Activated T-cell treated with anti-CD3 and anti-CD28 coated beads, Interleukin-2, amount 50 U/mL, for 1 hour (primary cell): ENCODE measurements at regions not wholly inside any gene's neighbourhood (a gene's known extent, or its start where the extent isn't known, plus 50 kb on each side); places are given as distances from the start of the nearest gene placed in this dataset.

ENCODE experiments used
- DNase-seq: peaks from one replicate; pipeline ENCODE4 v3.0.0-alpha.2; 2020

- no peak for DNase-seq
Measured at GRCh38 chr11:115591380-115591779, 87.2 kb upstream of the CADM1 start.

GRCh38 chr11:115590254-115590653 is 86.0 kb upstream of the CADM1 start:
- DNase-seq = no peak

- no peak for DNase-seq
Measured at GRCh38 chr11:115587718-115588342, 83.6 kb upstream of the CADM1 start.

- no peak for DNase-seq
Measured at GRCh38 chr11:115585361-115586024, 81.3 kb upstream of the CADM1 start.

- DNase-seq = no peak
Measured at GRCh38 chr11:115581871-115582639, 77.8 kb upstream of the CADM1 start.

- no peak for DNase-seq
Measured at GRCh38 chr11:115580927-115581680, 76.9 kb upstream of the CADM1 start.

GRCh38 chr11:115580416-115580815 is 76.2 kb upstream of the CADM1 start:
- no peak for DNase-seq

GRCh38 chr11:115579181-115579825 is 75.1 kb upstream of the CADM1 start:
- DNase-seq = no peak

GRCh38 chr11:115578275-115578674 is 74.1 kb upstream of the CADM1 start:
- DNase-seq = no peak

- DNase-seq = no peak
Measured at GRCh38 chr11:115577701-115578100, 73.5 kb upstream of the CADM1 start.

GRCh38 chr11:115576606-115577380 is 72.6 kb upstream of the CADM1 start:
- DNase-seq = no peak

GRCh38 chr11:115572551-115572950 is 68.3 kb upstream of the CADM1 start:
- no peak for DNase-seq

- no peak for DNase-seq
Measured at GRCh38 chr11:115566180-115566764, 62.1 kb upstream of the CADM1 start.

- no peak for DNase-seq
Measured at GRCh38 chr11:115564851-115565250, 60.6 kb upstream of the CADM1 start.

GRCh38 chr11:115561116-115561515 is 56.9 kb upstream of the CADM1 start:
- no peak for DNase-seq

- no peak for DNase-seq
Measured at GRCh38 chr11:115558635-115559034, 54.4 kb upstream of the CADM1 start.

- DNase-seq = no peak
Measured at GRCh38 chr11:115557681-115558080, 53.5 kb upstream of the CADM1 start.

GRCh38 chr11:115556984-115557383 is 52.8 kb upstream of the CADM1 start:
- no peak for DNase-seq

GRCh38 chr11:115555336-115556090 is 51.3 kb upstream of the CADM1 start:
- DNase-seq = no peak
